Pulmonary artery endothelial cell (primary cell): ENCODE measurements at regions not wholly inside any gene's neighbourhood (a gene's known extent, or its start where the extent isn't known, plus 50 kb on each side); places are given as distances from the start of the nearest gene placed in this dataset.
"Not testable (repeated sequence)": the region's sequence is repeated elsewhere in the genome, so short reads cannot be mapped to it uniquely, and the experiment has no call there.

Experiments used
- DNase-seq: peaks from one replicate; pipeline ENCODE4 v3.0.0-alpha.2; 2011; ENCODE audit warnings: low read depth, low spot score

GRCh38 chr3:8113626-8114025, 388.0 kb upstream of the LMCD1 start:
- DNase-seq = no peak

GRCh38 chr3:8128686-8129085, 372.9 kb upstream of the LMCD1 start:
- no peak for DNase-seq

GRCh38 chr3:8136553-8136952, 365.1 kb upstream of the LMCD1 start:
- no peak for DNase-seq

- no peak for DNase-seq
These were observed 358.4 kb upstream of the LMCD1 start for GRCh38 chr3:8143186-8143585.

- DNase-seq = no peak
These were observed 356.0 kb upstream of the LMCD1 start for GRCh38 chr3:8145661-8146060.

GRCh38 chr3:8147711-8148110, 353.9 kb upstream of the LMCD1 start:
- no peak for DNase-seq

GRCh38 chr3:8152821-8153418, 348.7 kb upstream of the LMCD1 start:
- no peak for DNase-seq

- DNase-seq = no peak
These were observed 347.8 kb upstream of the LMCD1 start for GRCh38 chr3:8153800-8154199.

- no peak for DNase-seq
These were observed 347.0 kb upstream of the LMCD1 start for GRCh38 chr3:8154617-8155016.

- DNase-seq = no peak
These were observed 345.5 kb upstream of the LMCD1 start for GRCh38 chr3:8156138-8156537.

- no peak for DNase-seq
These were observed 344.8 kb upstream of the LMCD1 start for GRCh38 chr3:8156831-8157230.

GRCh38 chr3:8157640-8158039, 344.0 kb upstream of the LMCD1 start:
- DNase-seq = no peak

- no peak for DNase-seq
These were observed 337.5 kb upstream of the LMCD1 start for GRCh38 chr3:8164145-8164544.

- no peak for DNase-seq
These were observed 335.6 kb upstream of the LMCD1 start for GRCh38 chr3:8166014-8166413.

GRCh38 chr3:8170971-8171508, 330.6 kb upstream of the LMCD1 start:
- DNase-seq = no peak

- no peak for DNase-seq
These were observed 327.7 kb upstream of the LMCD1 start for GRCh38 chr3:8173892-8174291.

GRCh38 chr3:8176759-8177483, 324.7 kb upstream of the LMCD1 start:
- DNase-seq = not testable (repeated sequence)

- not testable (repeated sequence) for DNase-seq
These were observed 323.1 kb upstream of the LMCD1 start for GRCh38 chr3:8178516-8178915.

- DNase-seq = no peak
These were observed 318.7 kb upstream of the LMCD1 start for GRCh38 chr3:8182904-8183303.

GRCh38 chr3:8183627-8184026, 318.0 kb upstream of the LMCD1 start:
- DNase-seq = no peak

- no peak for DNase-seq
These were observed 315.4 kb upstream of the LMCD1 start for GRCh38 chr3:8186213-8186612.

GRCh38 chr3:8187996-8188395, 313.6 kb upstream of the LMCD1 start:
- no peak for DNase-seq

GRCh38 chr3:8189051-8189450, 312.6 kb upstream of the LMCD1 start:
- DNase-seq = no peak
